ENCODE measurements at regions not wholly inside any gene's neighbourhood (a gene's known extent, or its start where the extent isn't known, plus 50 kb on each side); places are given as distances from the start of the nearest gene placed in this dataset.
"Not testable (repeated sequence)": the region's sequence is repeated elsewhere in the genome, so short reads cannot be mapped to it uniquely, and the experiment has no call there.

DNA sequence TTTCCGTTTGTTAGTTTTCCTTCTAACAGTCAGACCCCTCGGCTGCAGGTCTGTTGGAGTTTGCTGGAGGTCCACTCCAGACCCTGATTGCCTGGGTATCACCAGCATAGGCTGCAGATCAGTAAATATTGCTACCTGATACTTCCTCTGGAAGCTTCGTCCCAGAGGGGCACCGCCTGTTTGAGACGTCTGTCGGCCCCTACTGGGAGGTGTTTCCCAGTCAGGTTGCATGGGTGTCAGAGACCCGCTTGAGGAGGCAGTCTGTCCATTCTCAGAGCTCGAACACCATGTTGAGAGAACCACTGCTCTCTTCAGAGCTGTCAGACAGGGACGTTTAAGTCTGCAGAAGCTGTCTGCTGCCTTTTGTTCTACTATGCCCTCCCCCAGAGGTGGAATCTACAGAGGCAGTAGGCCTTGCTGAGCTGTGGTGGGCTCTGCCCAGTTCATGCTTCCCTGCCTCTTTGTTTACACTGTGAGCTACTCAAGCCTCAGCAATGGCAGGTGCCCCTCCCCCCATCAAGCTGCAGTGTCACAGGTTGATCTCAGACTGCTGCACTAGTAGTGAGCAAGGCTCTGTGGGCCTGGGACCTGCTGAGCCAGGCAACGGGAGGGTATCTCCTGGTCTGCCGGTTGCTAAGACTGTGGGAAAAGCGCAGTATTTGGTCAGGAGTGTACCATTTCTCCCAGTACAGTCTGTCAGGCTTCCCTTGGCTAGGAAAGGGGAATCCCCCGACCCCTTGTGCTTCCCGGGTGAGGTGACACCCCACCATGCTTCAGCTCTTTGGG lies 74.4 kb upstream of the TOP3B start:
- in situ Hi-C loops (cut with HindIII; ENCODE audit: low pct_ligation_motif_present, low pct_unique_long_range_greater_than_20kb, low sequenced_read_pairs); DNase-seq: not testable (repeated sequence)

DNA sequence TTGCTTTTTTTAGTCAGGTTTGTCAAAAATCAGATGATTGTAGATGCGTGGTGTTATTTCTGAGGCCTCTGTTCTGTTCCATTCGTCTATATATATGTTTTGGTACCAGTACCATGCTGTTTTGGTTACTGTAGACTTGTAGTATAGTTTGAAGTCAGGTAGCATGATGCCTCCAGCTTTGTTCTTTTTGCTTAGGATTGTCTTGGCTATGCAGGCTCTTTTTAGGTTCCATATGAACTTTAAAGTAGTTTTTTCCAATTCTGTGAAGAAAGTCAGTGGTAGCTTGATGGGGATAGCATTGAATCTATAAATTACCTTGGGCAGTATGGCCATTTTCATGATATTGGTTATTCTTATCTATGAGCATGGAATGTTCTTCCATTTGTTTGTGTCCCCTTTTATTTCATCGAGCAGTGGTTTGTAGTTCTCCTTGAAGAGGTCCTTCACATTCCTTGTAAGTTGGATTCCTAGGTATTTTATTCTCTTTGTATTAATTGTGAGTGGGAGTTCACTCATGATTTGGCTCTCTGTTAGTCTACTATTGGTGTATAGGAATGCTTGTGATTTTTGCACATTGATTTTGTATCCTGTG lies 70.1 kb upstream of the TOP3B start:
- DNase-seq; in situ Hi-C loops (cut with HindIII; ENCODE audit: low pct_ligation_motif_present, low pct_unique_long_range_greater_than_20kb, low sequenced_read_pairs): not testable (repeated sequence)

DNA sequence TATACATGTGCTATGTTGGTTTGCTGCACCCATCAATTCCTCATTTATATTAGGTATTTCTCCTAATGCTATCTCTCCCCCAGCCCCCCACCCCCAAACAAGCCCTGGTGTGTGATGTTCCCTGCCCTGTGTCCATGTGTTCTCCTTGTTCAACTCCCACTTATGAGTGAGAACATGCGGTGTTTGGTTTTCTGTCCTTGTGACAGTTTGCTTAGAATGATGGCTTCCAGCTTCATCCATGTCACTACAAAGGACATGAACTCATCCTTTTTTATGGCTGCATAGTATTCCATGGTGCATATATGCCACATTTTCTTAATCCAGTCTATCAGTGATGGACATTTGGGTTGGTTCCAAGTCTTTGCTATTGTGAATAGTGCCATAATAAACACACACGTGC lies 68.4 kb upstream of the TOP3B start:
- DNase-seq; in situ Hi-C loops (cut with HindIII; ENCODE audit: low pct_ligation_motif_present, low pct_unique_long_range_greater_than_20kb, low sequenced_read_pairs): not testable (repeated sequence)

DNA sequence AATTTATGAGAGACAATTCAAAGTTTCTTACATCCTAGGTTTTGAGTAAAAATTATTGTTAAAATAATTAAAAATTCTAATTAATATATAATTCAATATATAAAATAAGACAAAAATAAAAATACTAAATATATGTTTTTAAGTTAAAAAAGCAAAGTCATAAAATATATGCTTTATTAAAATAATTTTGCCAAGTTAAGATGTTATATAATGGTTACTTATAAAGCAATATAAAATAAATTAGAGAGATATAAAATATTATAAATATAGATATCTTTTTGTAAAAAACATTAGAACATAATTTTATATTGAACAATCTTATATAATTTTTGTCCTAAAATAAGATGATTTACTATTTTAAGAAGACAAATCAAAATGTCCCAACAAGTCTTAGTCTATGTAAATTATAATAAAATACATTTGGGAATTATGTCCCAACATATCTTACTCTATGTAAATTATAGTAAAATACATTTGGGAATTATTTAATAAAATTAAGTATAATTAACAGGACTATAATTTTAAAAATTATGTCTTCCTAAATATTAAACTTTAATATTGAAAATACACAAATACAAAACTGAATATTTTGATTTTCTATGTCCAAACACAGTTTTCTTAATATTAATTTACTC lies 67.7 kb upstream of the TOP3B start:
- in situ Hi-C loops (cut with HindIII; ENCODE audit: low pct_ligation_motif_present, low pct_unique_long_range_greater_than_20kb, low sequenced_read_pairs) = no loop called here
- DNase-seq = no peak

DNA sequence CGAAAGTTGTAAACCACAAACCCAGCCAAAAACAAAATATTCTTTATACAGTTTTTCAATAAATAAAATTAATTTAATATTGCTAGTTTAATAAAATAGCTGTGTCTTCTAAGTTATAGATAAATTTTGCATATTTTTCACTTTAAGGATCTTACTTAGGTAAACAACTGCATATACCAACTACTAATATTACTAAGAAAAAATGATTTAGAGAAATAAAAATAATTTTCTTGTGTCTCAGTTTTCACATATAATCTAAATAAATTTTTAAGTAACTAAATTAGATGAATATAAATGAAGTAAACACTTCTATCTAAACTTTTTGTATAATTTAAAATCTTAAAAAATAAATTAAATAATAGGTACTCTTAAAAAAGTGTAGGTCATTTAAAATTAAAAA lies 67.1 kb upstream of the TOP3B start:
- DNase-seq = no peak
- in situ Hi-C loops (cut with HindIII; ENCODE audit: low pct_ligation_motif_present, low pct_unique_long_range_greater_than_20kb, low sequenced_read_pairs) = no loop called here

DNA sequence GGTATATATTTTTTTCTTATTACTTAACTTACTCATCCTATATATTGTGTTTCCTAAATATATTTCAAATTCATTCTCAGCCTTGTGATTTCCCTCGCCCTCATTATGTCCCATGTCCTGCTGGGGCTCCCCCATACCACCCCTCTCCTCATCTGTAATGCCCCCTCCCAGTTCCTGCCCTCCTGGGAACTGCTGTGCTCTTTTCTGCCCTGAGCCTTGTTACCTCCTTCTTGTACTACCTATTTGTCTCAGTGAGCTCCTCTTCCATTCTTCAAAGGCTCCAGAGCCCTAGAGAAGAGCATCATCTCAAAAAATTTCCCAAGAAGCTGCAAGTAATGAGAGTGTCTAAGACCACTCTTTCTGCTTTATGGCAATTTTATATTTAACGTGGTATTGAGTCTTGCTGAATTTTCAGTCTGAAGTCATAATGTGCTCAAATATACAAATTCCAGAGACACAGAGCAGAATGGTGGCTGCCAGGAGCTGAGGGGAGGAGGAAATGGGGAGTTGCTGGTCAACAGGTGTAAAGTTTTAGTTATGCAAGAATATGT lies 66.5 kb upstream of the TOP3B start:
- DNase-seq = no peak
- in situ Hi-C loops (cut with HindIII; ENCODE audit: low pct_ligation_motif_present, low pct_unique_long_range_greater_than_20kb, low sequenced_read_pairs) = no loop called here

DNA sequence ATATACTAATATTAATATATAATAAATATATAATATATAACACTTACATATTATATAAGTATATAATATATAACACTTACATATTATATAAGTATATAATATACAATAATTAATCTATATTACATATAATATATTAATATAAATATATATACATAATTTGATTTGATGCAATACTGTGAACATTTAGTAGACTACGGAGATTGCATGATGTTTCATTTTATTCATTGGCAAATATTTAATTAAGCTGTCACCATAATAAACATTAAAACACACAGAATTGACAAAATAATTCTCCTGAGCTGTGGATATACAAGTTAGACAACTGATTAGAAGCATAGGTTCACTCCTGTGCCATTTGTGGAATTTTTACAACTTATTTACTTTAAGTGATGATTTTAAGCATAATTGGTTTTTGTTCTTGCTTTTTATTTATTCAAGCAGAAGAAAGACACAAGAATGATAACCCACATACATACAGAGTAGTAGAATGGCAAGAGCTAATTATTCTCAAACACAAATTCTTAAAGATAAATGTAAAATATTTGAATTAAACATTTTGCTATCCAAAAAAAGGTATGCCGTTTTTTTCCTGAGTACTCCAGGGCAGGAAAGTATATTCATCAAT lies 65.8 kb upstream of the TOP3B start:
- DNase-seq = no peak
- in situ Hi-C loops (cut with HindIII; ENCODE audit: low pct_ligation_motif_present, low pct_unique_long_range_greater_than_20kb, low sequenced_read_pairs) = no loop called here

DNA sequence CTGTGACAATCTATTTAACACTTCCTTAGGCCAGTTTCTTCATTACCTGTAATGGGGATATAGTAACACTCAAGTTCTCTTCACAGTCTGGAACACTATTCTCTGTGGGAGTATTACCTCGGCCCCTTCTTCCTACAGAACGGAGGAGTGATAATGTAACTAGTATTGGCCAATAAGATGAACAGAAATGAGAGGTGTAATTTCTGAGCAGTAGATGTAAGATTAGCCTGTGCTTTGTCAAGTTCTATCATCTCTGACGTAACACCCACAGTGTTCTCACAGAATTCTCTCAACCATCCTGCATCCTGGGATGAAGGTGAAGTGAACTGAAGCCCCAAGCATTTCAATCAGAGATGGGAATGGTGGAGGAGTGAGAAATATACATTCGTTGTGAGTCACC lies 65.2 kb upstream of the TOP3B start:
- no peak for DNase-seq
- in situ Hi-C loops (cut with HindIII; ENCODE audit: low pct_ligation_motif_present, low pct_unique_long_range_greater_than_20kb, low sequenced_read_pairs) = no loop called here

DNA sequence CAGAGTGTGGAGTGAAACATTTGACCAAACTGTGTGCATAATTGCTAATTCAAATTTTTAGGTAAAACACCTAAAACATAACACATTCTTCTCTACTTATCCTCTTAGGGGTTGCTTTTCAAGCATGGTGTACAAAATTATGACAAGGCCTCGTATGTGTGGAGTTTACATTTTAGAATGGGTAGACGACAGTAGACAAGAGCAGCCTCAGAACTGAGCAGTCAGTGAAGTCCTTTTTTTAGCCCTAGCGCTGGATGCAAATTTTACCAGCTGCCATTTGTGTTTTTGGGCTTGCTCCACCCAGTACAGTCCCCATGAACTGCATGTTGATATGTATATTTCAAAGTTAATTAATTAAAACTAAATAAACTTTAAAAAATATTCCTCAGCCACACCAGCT lies 64.7 kb upstream of the TOP3B start:
- DNase-seq = no peak
- in situ Hi-C loops (cut with HindIII; ENCODE audit: low pct_ligation_motif_present, low pct_unique_long_range_greater_than_20kb, low sequenced_read_pairs) = no loop called here

DNA sequence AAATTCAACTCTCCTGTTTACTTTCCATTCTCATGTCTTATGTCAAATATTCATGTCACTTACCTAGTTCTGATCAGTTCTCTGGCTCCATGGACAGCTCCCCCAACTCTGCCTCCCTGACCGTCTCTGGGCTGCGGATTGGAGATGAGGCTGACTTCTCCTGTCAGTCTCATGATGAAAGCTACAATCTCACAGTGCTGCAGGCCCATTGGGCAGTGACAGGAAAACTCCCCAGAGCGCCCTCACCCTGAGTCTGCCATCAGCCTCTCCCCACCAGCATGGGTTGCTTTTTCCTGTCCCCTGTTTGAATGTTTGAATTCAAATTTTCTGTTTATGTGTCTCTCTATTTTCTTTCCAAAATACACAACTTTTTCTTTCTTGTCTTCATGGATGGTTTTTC lies 63.8 kb upstream of the TOP3B start:
- no peak for DNase-seq
- in situ Hi-C loops (cut with HindIII; ENCODE audit: low pct_ligation_motif_present, low pct_unique_long_range_greater_than_20kb, low sequenced_read_pairs) = no loop called here

DNA sequence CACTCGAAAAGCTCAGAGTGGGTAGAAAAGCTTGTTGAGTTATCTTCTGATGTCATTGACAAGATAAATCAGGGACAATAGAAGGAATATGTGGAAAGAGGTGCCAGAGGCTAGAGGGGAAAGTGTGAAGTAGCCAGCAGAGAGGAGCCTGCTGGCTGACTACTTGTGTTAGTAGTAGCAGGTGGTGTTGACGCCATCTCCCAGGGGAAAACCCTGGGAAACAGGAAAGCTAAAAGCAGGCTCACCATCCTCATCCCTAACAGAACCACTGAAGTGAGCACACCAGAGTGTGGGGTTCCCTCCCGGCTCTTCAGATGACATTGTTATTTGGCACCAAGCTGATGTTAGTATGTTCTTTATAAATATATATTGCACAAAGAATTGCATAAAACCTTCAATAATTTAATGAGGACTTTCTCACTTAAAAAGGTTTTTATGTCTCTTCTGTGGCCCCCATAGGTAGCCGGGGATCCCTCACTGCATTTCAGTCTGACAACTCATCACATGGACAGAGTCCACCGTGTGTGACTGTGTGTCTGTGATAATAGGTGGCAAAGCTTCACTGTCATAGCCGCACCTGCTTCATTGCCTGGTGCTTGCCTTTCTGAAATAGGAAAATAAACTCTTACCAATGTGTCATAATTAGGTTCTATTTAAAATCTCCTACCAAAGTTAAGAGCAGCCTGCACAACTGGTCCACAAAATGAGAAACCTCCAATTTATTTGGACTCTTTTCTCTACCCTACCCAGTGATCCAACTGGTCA lies 63.2 kb upstream of the TOP3B start:
- in situ Hi-C loops (cut with HindIII; ENCODE audit: low pct_ligation_motif_present, low pct_unique_long_range_greater_than_20kb, low sequenced_read_pairs) = no loop called here
- no peak for DNase-seq

DNA sequence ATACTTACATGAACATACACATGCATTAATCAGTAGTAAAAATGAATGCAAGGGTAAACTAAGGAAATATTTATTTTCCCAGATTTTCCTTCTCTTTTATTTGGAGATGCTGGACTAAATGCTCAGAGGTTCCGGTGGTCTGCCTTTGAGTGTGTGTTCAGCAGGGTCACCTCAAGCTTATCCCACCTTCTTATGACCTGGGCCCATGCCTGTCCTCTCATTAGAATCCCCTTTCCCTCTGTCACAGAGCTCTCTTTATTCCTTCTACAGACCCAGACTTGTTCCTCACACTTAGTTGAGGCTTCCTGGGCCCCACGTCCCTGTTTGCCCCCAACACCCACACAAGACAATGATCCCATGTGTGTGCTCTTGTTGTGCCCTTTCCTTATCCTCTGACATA lies 61.6 kb upstream of the TOP3B start:
- in situ Hi-C loops (cut with HindIII; ENCODE audit: low pct_ligation_motif_present, low pct_unique_long_range_greater_than_20kb, low sequenced_read_pairs) = no loop called here
- no peak for DNase-seq

DNA sequence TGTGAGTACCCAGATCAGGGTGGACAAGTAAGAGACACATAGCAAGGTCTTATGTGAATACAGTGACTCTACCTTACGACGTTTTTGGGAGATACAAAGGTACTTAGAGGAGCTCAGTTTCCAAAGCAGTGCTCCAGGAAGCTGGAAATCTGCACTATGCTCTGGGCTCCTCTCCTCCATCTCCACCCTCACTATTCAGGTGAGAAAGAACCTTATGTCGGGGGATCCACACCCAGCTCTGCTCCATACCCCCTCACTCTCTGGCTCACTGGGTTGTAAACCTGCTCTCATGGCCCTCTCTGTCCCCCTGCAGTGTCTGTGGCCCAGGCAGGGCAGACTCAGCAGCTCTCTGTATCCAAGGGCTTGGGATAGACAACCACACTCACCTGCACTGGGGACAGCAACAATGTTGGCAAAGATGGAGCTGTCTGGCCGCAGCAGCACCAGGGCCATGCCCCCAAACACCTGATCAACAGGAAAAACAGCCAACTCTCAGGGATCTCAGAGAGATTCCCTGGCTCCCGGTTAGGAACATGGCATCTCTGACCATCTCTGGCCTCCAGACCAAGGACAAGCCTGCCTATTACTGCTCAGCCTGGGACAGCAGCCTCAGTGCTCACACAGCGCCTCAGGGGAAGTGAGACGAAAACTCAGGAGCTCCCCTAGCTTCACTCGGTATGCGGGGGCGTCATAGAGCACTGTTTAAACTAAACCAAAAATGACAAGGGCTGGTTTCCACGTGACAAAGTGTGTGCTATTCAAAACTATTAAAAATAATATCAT lies 60.9 kb upstream of the TOP3B start:
- in situ Hi-C loops (cut with HindIII; ENCODE audit: low pct_ligation_motif_present, low pct_unique_long_range_greater_than_20kb, low sequenced_read_pairs) = no loop called here
- DNase-seq = no peak

DNA sequence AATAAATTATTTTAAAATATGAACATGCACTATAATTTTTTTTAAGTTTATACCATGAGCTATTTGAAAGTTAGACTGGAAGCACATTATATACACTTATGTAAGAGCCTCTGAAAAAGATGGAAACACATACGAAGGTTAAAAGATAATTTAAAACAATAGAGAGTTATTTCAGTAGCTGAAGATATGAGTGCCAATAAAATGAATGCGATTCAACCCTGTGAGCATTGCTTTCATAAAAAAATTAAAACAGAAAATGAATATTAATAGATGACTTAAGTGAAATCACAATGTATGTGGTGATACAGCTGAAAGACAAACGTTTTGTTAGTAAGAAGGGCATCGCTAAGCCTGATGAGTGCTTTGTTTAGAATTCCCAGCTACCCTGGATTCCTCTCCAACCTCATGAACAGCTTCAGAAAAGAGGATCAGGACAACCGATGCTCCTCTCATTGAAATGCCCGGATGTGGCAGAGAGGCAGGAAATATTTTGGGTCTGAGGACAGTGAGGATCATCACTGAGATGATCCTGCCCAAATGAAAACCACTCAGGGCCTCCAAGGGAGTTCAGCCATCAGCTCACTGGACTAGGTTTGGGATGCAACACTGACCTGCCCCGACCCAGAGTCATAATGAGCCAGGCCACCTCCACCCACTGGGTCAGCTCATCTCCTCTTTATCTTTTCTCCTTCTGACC lies 60.2 kb upstream of the TOP3B start:
- in situ Hi-C loops (cut with HindIII; ENCODE audit: low pct_ligation_motif_present, low pct_unique_long_range_greater_than_20kb, low sequenced_read_pairs) = no loop called here
- no peak for DNase-seq

DNA sequence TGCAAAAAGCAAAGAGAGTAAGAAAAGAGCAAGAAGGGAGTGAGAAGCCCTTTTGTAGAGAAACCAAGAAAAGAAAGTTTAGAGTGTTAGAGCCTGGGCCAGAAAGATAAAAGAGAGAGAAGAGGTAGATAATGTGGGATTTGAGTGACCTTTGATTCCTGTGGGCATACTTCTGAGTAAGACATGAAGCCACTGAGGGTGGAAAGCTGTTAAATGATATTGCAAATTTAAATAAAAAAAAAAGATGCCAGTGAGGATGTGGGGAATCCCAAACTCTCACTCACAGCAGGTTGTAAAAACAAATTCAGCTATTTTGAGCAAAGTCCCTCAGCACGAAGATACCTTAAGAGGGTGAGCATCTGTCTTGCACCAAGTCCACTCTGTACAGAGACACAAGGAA lies 59.4 kb upstream of the TOP3B start:
- no peak for DNase-seq
- in situ Hi-C loops (cut with HindIII; ENCODE audit: low pct_ligation_motif_present, low pct_unique_long_range_greater_than_20kb, low sequenced_read_pairs) = no loop called here

DNA sequence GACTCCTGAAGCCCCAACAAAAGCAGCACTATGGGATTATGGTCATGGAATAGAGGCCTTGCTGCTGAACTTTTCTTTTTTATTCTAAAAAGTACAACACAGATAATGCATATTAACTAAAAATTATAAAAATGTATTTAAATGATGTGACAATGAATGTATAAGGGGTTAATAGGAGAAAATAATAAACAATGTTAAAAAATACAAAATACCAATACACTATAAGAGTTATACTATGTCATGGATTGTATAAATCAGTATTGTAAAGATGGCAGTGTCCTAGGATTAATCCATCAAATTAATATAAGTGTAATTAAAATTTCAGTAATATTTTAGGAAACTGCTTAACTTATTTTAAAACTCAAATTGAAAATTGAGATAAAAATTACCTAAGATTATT lies 58.3 kb upstream of the TOP3B start:
- no peak for DNase-seq
- in situ Hi-C loops (cut with HindIII; ENCODE audit: low pct_ligation_motif_present, low pct_unique_long_range_greater_than_20kb, low sequenced_read_pairs) = no loop called here

DNA sequence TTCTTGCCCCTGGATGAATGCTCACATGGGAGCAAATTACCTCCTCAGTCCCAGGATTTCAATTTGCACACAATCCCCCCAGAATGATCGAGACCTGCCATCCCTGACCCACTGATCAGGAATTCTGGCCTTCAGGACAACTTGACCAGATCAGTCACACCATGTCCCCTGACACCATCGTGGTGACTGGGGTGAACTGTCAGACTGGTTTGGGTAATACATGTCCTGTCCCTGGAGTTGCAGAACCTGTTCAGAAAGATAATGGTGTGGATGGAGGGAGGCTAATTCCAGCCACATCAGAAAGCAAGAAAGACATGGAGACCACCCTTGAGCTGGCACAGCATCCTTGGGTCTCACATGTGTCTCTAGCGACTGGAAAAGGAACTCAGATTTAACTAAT lies 57.9 kb upstream of the TOP3B start:
- in situ Hi-C loops (cut with HindIII; ENCODE audit: low pct_ligation_motif_present, low pct_unique_long_range_greater_than_20kb, low sequenced_read_pairs) = no loop called here
- DNase-seq = no peak

Data from ACHN (cell line).